HEK293T (cell line): ENCODE measurements at regions not wholly inside any gene's neighbourhood (a gene's known extent, or its start where the extent isn't known, plus 50 kb on each side); places are given as distances from the start of the nearest gene placed in this dataset.

ENCODE experiments used
- PKNOX1 ChIP-seq: fragments of 450-650 bp; IDR thresholded peaks from 2 replicates; pipeline ENCODE4 v1.6.1; 2016
- TARDBP ChIP-seq: fragments of 450-650 bp; IDR thresholded peaks from 2 replicates; pipeline ENCODE4 v1.6.1; 2016

DNA sequence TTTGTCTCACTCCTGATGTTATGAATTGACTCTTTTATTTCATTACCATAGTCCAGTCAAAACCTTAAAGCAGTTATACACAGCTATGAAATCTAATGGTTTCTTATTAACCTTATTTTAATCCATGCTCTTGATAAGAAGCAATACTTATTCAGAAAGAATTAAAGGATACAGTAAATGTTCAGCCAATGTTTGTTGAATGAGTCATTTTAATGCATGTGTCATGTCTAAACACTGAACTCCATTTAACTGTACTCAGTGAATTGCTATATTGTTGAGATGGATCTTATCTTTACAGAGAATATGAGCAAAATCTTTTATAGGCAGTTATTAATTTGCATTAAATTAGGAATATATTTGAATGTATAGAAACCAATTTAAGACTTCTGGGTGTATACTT, 135.1 kb upstream of the TFPI start:
- TF ChIP-seq TARDBP (no peak), PKNOX1 (no peak)
